Neural progenitor cell (in vitro differentiated cells): ENCODE measurements at regions not wholly inside any gene's neighbourhood (a gene's known extent, or its start where the extent isn't known, plus 50 kb on each side); places are given as distances from the start of the nearest gene placed in this dataset.

ENCODE experiments used
- DNase-seq: peaks from one replicate; pipeline ENCODE4 v3.0.0-alpha.2; 2016; ENCODE audit warnings: low spot score
- H2AFZ ChIP-seq: fragments of 200-600 bp; sonication (generic); replicated peaks from 2 replicates; pipeline ENCODE4 v1.6.1; 2016; ENCODE audit warnings: antibody characterized with exemption
- H3F3A ChIP-seq: fragments of 200-600 bp; sonication (generic); 2 replicates; pipeline ENCODE4 v1.6.1; 2016; ENCODE audit warnings: antibody characterized with exemption, low read depth
- H3K27ac ChIP-seq: fragments of 200-600 bp; sonication (generic); 2 replicates; pipeline ENCODE4 v1.5.1; 2016; ENCODE audit warnings: mild to moderate bottlenecking
- H3K27me3 ChIP-seq: fragments of 200-600 bp; sonication (generic); 2 replicates; pipeline ENCODE4 v1.6.1; 2016; ENCODE audit warnings: mild to moderate bottlenecking, moderate library complexity
- H3K36me3 ChIP-seq: fragments of 200-600 bp; sonication (generic); 2 replicates; pipeline ENCODE4 v1.5.1; 2016
- H3K4me1 ChIP-seq: fragments of 200-600 bp; sonication (generic); 2 replicates; pipeline ENCODE4 v1.6.1; 2016; ENCODE audit warnings: mixed run types
- H3K4me2 ChIP-seq: fragments of 200-600 bp; sonication (generic); 2 replicates; pipeline ENCODE4 v1.6.1; 2016
- H3K4me3 ChIP-seq: fragments of 200-600 bp; sonication (generic); 2 replicates; pipeline ENCODE4 v1.5.1; 2016
- H3K79me2 ChIP-seq: fragments of 200-600 bp; sonication (generic); 2 replicates; pipeline ENCODE4 v1.6.1; 2016; ENCODE audit warnings: low read depth
- H3K9ac ChIP-seq: fragments of 200-600 bp; sonication (generic); 2 replicates; pipeline ENCODE4 v1.6.1; 2016
- H3K9me3 ChIP-seq: fragments of 200-600 bp; sonication (generic); 2 replicates; pipeline ENCODE4 v1.5.1; 2016; ENCODE audit warnings: low read depth
- H4K20me1 ChIP-seq: fragments of 200-600 bp; sonication (generic); 2 replicates; pipeline ENCODE4 v1.6.1; 2016; ENCODE audit warnings: low read depth
- H3K27ac Mint-ChIP-seq: 3 replicates; pipeline ENCODE4 v1.8.0; 2021; ENCODE audit warnings: mixed read lengths
- H3K27me3 Mint-ChIP-seq: 2 replicates; pipeline ENCODE4 v1.8.0; 2022; ENCODE audit warnings: low read depth, mild to moderate bottlenecking, inconsistent platforms, moderate library complexity, mixed read lengths; ENCODE audit not compliant: insufficient read depth
- H3K36me3 Mint-ChIP-seq: 3 replicates; pipeline ENCODE4 v1.8.0; 2021; ENCODE audit warnings: mixed read lengths
- H3K4me1 Mint-ChIP-seq: 3 replicates; pipeline ENCODE4 v1.8.0; 2021; ENCODE audit warnings: mixed read lengths
- H3K4me3 Mint-ChIP-seq: 3 replicates; pipeline ENCODE4 v1.8.0; 2021; ENCODE audit warnings: mild to moderate bottlenecking, moderate library complexity, mixed read lengths
- H3K9me3 Mint-ChIP-seq: 3 replicates; pipeline ENCODE4 v1.8.0; 2020; ENCODE audit warnings: mixed read lengths
- CTCF ChIP-seq: fragments of 200-600 bp; sonication (generic); IDR thresholded peaks from 2 replicates; pipeline ENCODE4 v1.5.1; 2017; ENCODE audit warnings: antibody characterized with exemption, mild to moderate bottlenecking
- EZH2 ChIP-seq: fragments of 200-600 bp; sonication (generic); IDR thresholded peaks from 2 replicates; pipeline ENCODE4 v1.6.1; 2017; ENCODE audit warnings: antibody characterized with exemption, mild to moderate bottlenecking, moderate library complexity
- EZH2phosphoT487 ChIP-seq: fragments of 200-600 bp; sonication (generic); IDR thresholded peaks from 2 replicates; pipeline ENCODE4 v1.6.1; 2017; ENCODE audit warnings: antibody characterized with exemption

DNA sequence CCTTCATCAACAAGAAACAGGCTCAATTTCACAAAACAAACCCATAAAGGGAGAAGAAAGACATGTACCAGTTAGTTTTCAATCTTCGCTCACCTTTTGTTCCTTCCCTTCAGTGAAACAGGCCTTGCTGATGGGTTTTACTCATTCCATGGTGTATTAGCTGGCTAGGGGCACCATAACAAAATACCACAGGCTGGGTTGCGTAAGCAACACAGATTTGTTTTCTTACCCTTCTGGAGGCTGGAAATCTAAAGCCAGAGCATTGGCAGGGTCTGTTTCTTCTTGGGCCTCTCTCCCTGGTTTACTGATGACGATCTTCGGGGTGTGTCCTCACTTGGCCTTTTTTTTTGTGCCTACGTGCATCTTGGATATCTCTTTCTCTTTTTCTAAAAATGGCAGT is 383.4 kb upstream of the RBFOX1 start:
- no peaks in the 10 kb centered on the region for H3K9me3 ChIP-seq
- Mint-ChIP-seq H3K4me1 (peaks cover 7% of the 10 kb centered on the region), H3K27me3 (peaks cover 2% of the 10 kb centered on the region), H3K36me3 (no peaks in the 10 kb centered on the region), H3K27ac (no peak overlapping the region), H3K4me3 (no peak overlapping the region), H3K9me3 (peaks cover 4% of the 10 kb centered on the region)
- no peaks in the 10 kb centered on the region for H3K79me2 ChIP-seq
- H3K4me1 ChIP-seq = peaks cover 4% of the 10 kb centered on the region
- H3K4me3 ChIP-seq = no peak overlapping the region
- H3K9ac ChIP-seq = no peak overlapping the region
- H3K27me3 ChIP-seq = no peaks in the 10 kb centered on the region
- no peak for DNase-seq
- H3K4me2 ChIP-seq = no peak overlapping the region
- H2AFZ ChIP-seq = no peak overlapping the region
- no peaks in the 10 kb centered on the region for H4K20me1 ChIP-seq
- H3K27ac ChIP-seq = no peak overlapping the region
- no peaks in the 10 kb centered on the region for H3K36me3 ChIP-seq
- H3F3A ChIP-seq = no peaks in the 10 kb centered on the region
- TF ChIP-seq EZH2phosphoT487 (no peak), CTCF (no peak), EZH2 (no peak)

DNA sequence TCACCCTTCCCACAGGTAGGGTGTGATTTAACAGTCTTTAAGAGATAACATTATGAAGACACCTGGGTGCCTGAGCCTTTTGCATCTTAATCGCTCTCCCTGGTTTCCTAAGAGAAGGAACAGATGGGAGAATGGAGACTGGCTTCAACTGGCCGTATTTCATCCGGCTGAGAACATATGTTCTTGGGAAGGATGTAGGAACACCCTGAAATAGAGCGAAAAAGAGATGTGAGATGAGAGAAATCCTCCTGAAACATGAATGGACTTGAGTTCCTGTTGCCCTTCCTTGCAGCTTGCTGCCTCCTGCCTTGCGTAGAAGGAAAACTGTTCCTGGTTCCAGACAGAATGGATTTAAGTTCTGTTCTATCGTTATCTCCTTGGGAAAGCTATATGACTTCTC is 385.4 kb upstream of the RBFOX1 start:
- Mint-ChIP-seq H3K36me3 (no peaks in the 10 kb centered on the region), H3K9me3 (peaks cover 4% of the 10 kb centered on the region), H3K4me3 (no peak overlapping the region), H3K27ac (no peak overlapping the region), H3K27me3 (peaks cover 2% of the 10 kb centered on the region), H3K4me1 (peaks cover 7% of the 10 kb centered on the region)
- H2AFZ ChIP-seq = no peak overlapping the region
- peaks cover 4% of the 10 kb centered on the region for H3K4me1 ChIP-seq
- no peaks in the 10 kb centered on the region for H3K79me2 ChIP-seq
- no peak for DNase-seq
- no peak overlapping the region for H3K4me2 ChIP-seq
- TF ChIP-seq EZH2 = no peak
- TF ChIP-seq EZH2phosphoT487 = no peak
- TF ChIP-seq CTCF = no peak
- no peak overlapping the region for H3K9ac ChIP-seq
- no peaks in the 10 kb centered on the region for H3F3A ChIP-seq
- no peaks in the 10 kb centered on the region for H3K27me3 ChIP-seq
- no peaks in the 10 kb centered on the region for H3K36me3 ChIP-seq
- no peaks in the 10 kb centered on the region for H3K9me3 ChIP-seq
- H3K27ac ChIP-seq = no peak overlapping the region
- H3K4me3 ChIP-seq = no peak overlapping the region
- no peaks in the 10 kb centered on the region for H4K20me1 ChIP-seq

DNA sequence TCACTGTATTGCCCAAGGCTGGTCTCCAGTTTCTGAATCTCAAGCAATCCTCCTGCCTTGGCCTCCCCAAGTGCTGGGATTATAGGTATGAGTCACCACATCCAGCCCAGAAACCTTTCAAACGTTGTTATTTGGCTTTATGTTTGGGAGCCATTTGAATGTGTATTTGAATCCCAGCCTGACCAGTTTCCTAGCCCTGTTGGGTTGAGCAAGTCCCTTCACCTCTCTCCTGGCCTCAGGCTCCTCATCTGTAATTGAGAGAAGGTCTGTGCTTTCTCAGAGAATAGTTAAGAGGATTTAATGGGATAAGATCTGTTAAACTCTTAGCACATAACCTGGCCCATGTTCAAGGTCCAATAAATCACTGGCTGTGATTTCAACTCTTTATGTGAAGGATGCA is 385.8 kb upstream of the RBFOX1 start:
- Histone ChIP-seq H4K20me1 (no peaks in the 10 kb centered on the region), H3F3A (no peaks in the 10 kb centered on the region), H3K27ac (no peak overlapping the region), H3K9ac (no peak overlapping the region), H3K9me3 (no peaks in the 10 kb centered on the region), H3K36me3 (no peaks in the 10 kb centered on the region), H3K4me1 (peaks cover 4% of the 10 kb centered on the region), H3K27me3 (no peaks in the 10 kb centered on the region), H3K4me3 (no peak overlapping the region), H3K4me2 (no peak overlapping the region), H2AFZ (no peak overlapping the region), H3K79me2 (no peaks in the 10 kb centered on the region)
- TF ChIP-seq CTCF = no peak
- TF ChIP-seq EZH2phosphoT487 = no peak
- TF ChIP-seq EZH2 = no peak
- H3K36me3 Mint-ChIP-seq = no peaks in the 10 kb centered on the region
- H3K4me3 Mint-ChIP-seq = no peak overlapping the region
- peaks cover 2% of the 10 kb centered on the region for H3K27me3 Mint-ChIP-seq
- DNase-seq = no peak
- H3K27ac Mint-ChIP-seq = no peak overlapping the region
- peaks cover 7% of the 10 kb centered on the region for H3K4me1 Mint-ChIP-seq
- H3K9me3 Mint-ChIP-seq = peaks cover 4% of the 10 kb centered on the region

DNA sequence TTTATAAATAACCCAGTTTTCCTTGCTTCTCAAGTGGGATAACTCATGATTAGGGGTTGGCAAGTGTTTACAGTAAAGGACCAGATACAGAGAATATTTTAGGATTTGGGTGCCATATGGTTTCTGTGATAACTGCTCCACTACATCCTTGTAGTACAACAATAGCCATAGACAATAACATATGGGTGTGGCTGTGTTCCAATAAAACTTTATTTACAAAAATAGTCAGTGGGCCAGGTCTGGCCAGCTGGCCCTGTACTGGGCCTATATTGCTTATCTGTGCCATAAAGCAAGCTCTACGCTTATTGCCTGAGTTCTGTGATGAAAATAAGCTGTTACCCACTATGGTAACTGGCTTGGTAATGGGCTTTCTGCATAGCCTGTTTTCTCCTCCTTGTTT is 386.5 kb upstream of the RBFOX1 start:
- Histone ChIP-seq H3K9ac (no peak overlapping the region), H3K9me3 (no peaks in the 10 kb centered on the region), H3K36me3 (no peaks in the 10 kb centered on the region), H3K4me3 (no peak overlapping the region), H3K79me2 (no peaks in the 10 kb centered on the region), H2AFZ (no peak overlapping the region), H3K27me3 (no peaks in the 10 kb centered on the region), H3K4me2 (no peak overlapping the region), H3F3A (no peaks in the 10 kb centered on the region), H4K20me1 (no peaks in the 10 kb centered on the region), H3K4me1 (peaks cover 4% of the 10 kb centered on the region), H3K27ac (no peak overlapping the region)
- TF ChIP-seq EZH2 (no peak), CTCF (no peak), EZH2phosphoT487 (no peak)
- H3K36me3 Mint-ChIP-seq = no peaks in the 10 kb centered on the region
- H3K4me1 Mint-ChIP-seq = peaks cover 7% of the 10 kb centered on the region
- peaks cover 2% of the 10 kb centered on the region for H3K27me3 Mint-ChIP-seq
- no peak for DNase-seq
- no peak overlapping the region for H3K27ac Mint-ChIP-seq
- H3K9me3 Mint-ChIP-seq = peaks cover 4% of the 10 kb centered on the region
- no peak overlapping the region for H3K4me3 Mint-ChIP-seq
